ENCODE measurements at regions not wholly inside any gene's neighbourhood (a gene's known extent, or its start where the extent isn't known, plus 50 kb on each side); places are given as distances from the start of the nearest gene placed in this dataset.

GRCh38 chr12:91628656-91629055 is 446.0 kb upstream of the DCN start:
- no peak for TF ChIP-seq CTCF (conservative IDR thresholded peaks at IDR 0.05)
- no peak for TF ChIP-seq EZH2 (IDR thresholded peaks at IDR 0.05; ENCODE audit: low read depth)

Measured in PC-9 (cell line).